T-cell (primary cell): ENCODE measurements at regions not wholly inside any gene's neighbourhood (a gene's known extent, or its start where the extent isn't known, plus 50 kb on each side); places are given as distances from the start of the nearest gene placed in this dataset.
A peak's percentile ranks its signal among the peaks of the same experiment; 100 is the strongest.

Source experiments
- ATAC-seq, 4 experiments: fragments of 200-7000 bp in 3 of 4; fragments of 150-1000 bp in 1 of 4; cut with Tn5 transposase; replicated peaks in 1 of 4; 1 replicate in 3 of 4; 2 replicates in 1 of 4; pipeline ENCODE4 v1.10.0; 2021; ENCODE audit warnings: moderate library complexity in 3 of 4, mild to moderate bottlenecking in 2 of 4, moderate number of reproducible peaks in 1 of 4
- CTCF ChIA-PET, 2 donors: fragments of 300-600 bp; sonication (Branson Sonifier 250); formaldehyde crosslinking; loops; one replicate each; lab custom pipeline; 2022; ENCODE audit warnings: antibody characterized with exemption in 2 of 2; lab: Charles Lee
- POLR2A ChIA-PET, 2 donors: fragments of 300-600 bp; sonication (Branson Sonifier 250); formaldehyde crosslinking; loops; one replicate each; lab custom pipeline; 2022; ENCODE audit warnings: antibody characterized with exemption in 2 of 2; lab: Charles Lee
- DNase-seq, 35 experiments: peaks; one replicate each; pipeline versions ENCODE4 v3.0.0 to v3.0.0-alpha.2; 2013 to 2023
- H3K27ac ChIP-seq: one replicate; pipeline ENCODE4 v1.5.1; 2013; ENCODE audit warnings: low read length
- H3K27me3 ChIP-seq, 2 experiments: replicated peaks in 1 of 2; 1 replicate in 1 of 2; 2 replicates in 1 of 2; pipeline versions ENCODE4 v1.6.1 to v1.7.0; 2013; ENCODE audit warnings: low read length in 1 of 2, mixed read lengths in 1 of 2; ENCODE audit not compliant: control insufficient read depth in 2 of 2, insufficient read depth in 2 of 2; ENCODE audit errors: extremely low read depth in 1 of 2
- H3K36me3 ChIP-seq, 2 donors: 1 replicate in 1 of 2; 2 replicates in 1 of 2; pipeline versions ENCODE4 v1.6.1 to v1.7.0; 2013; ENCODE audit warnings: low read length in 1 of 2; ENCODE audit not compliant: control insufficient read depth in 2 of 2, insufficient read depth in 1 of 2; ENCODE audit errors: extremely low read depth in 1 of 2
- H3K4me1 ChIP-seq, 2 experiments: 1 replicate in 1 of 2; 2 replicates in 1 of 2; pipeline versions ENCODE4 v1.6.1 to v1.7.0; 2013; ENCODE audit warnings: low read length in 2 of 2, mixed read lengths in 1 of 2; ENCODE audit not compliant: insufficient read depth in 2 of 2, control insufficient read depth in 1 of 2; ENCODE audit errors: extremely low read depth in 1 of 2
- H3K4me3 ChIP-seq, 2 donors: 1 replicate in 1 of 2; 2 replicates in 1 of 2; pipeline versions ENCODE4 v1.5.1 to v1.7.0; 2013; ENCODE audit warnings: mild to moderate bottlenecking in 2 of 2, low read length in 1 of 2, moderate library complexity in 1 of 2; ENCODE audit not compliant: control insufficient read depth in 1 of 2; ENCODE audit errors: extremely low read depth in 1 of 2
- H3K9me3 ChIP-seq: 2 replicates; pipeline ENCODE4 v1.7.0; 2013
- H3K27ac Mint-ChIP-seq, 2 donors: one replicate each; pipeline ENCODE4 v1.8.0; 2020 to 2021; ENCODE audit warnings: mild to moderate bottlenecking in 2 of 2, mixed read lengths in 2 of 2
- H3K27me3 Mint-ChIP-seq, 2 donors: one replicate each; pipeline ENCODE4 v1.8.0; 2021 to 2022; ENCODE audit warnings: mixed read lengths in 2 of 2
- H3K36me3 Mint-ChIP-seq: one replicate; pipeline ENCODE4 v1.8.0; 2021; ENCODE audit warnings: mixed read lengths
- H3K4me1 Mint-ChIP-seq, 3 donors: one replicate each; pipeline ENCODE4 v1.8.0; 2020 to 2022; ENCODE audit warnings: mixed read lengths in 3 of 3, mild to moderate bottlenecking in 1 of 3
- H3K4me3 Mint-ChIP-seq, 3 donors: one replicate each; pipeline ENCODE4 v1.8.0; 2020 to 2022; ENCODE audit warnings: mild to moderate bottlenecking in 3 of 3, mixed read lengths in 3 of 3, moderate library complexity in 3 of 3
- H3K9me3 Mint-ChIP-seq, 3 donors: one replicate each; pipeline ENCODE4 v1.8.0; 2020 to 2022; ENCODE audit warnings: mixed read lengths in 3 of 3
- WGBS: methylation state at CpG from one replicate; pipeline ENCODE4 v1.1.5; 2013; ENCODE audit warnings: missing lambda C conversion rate; ENCODE audit not compliant: insufficient coverage; 5-methylcytosine and 5-hydroxymethylcytosine counted together

GRCh38 chr12:75922944-75923642 lies 108.5 kb downstream of the PHLDA1 start:
- Histone ChIP-seq H3K9me3 (no peaks in the 10 kb centered on the region), H3K27ac (no peak overlapping the region), H3K4me3 (no peak overlapping the region), H3K4me1 (no peaks in the 10 kb centered on the region), H3K27me3 (peaks cover 0 to 2% of the 10 kb centered on the region in 2 experiments), H3K36me3 (no peaks in the 10 kb centered on the region)
- ATAC-seq = no peak
- H3K27ac Mint-ChIP-seq = no peak overlapping the region
- H3K9me3 Mint-ChIP-seq = peaks cover 10 to 24% (median 22%) of the 10 kb centered on the region in 3 donors
- peaks cover 0 to 4% (median 3%) of the 10 kb centered on the region in 3 donors for H3K4me1 Mint-ChIP-seq
- H3K27me3 Mint-ChIP-seq = no peaks in the 10 kb centered on the region
- DNase-seq = no peak
- peaks cover 4% of the 10 kb centered on the region for H3K36me3 Mint-ChIP-seq
- no peak overlapping the region for H3K4me3 Mint-ChIP-seq
- POLR2A ChIA-PET = no interaction called here
- CTCF ChIA-PET = no interaction called here
- 85% methylated on average over 2 of the region's 3 CpGs for WGBS

- no peak for ATAC-seq
- no peak overlapping the region for H3K27ac ChIP-seq
- no peak overlapping the region for H3K4me3 Mint-ChIP-seq
- H3K4me1 ChIP-seq = no peaks in the 10 kb centered on the region
- no peaks in the 10 kb centered on the region for H3K27me3 Mint-ChIP-seq
- peaks cover 10 to 24% (median 22%) of the 10 kb centered on the region in 3 donors for H3K9me3 Mint-ChIP-seq
- DNase-seq = no peak
- no peaks in the 10 kb centered on the region for H3K27me3 ChIP-seq
- H3K4me1 Mint-ChIP-seq = peaks cover 0 to 13% (median 5%) of the 10 kb centered on the region in 3 donors
- no peaks in the 10 kb centered on the region for H3K9me3 ChIP-seq
- 85% methylated on average over 5 of the region's 9 CpGs for WGBS
- POLR2A ChIA-PET = interaction anchor here in 1 of 2 donors (0.7 kb wide), 1 partner anchor 10 kb away, joined by 3 read pairs; no protein-coding TSS in a partner anchor
- H3K36me3 Mint-ChIP-seq = peaks cover 4% of the 10 kb centered on the region
- H3K36me3 ChIP-seq = no peaks in the 10 kb centered on the region
- H3K27ac Mint-ChIP-seq = peak overlapping the region in 1 of 2 donors; percentile 52
- CTCF ChIA-PET = interaction anchor here (0.6 kb wide), 3 partner anchors 56 to 74 kb away, joined by 4 to 7 read pairs (median 5); no protein-coding TSS in a partner anchor
- no peak overlapping the region for H3K4me3 ChIP-seq
These were observed 109.8 kb downstream of the PHLDA1 start for GRCh38 chr12:75921622-75922289.

DNA sequence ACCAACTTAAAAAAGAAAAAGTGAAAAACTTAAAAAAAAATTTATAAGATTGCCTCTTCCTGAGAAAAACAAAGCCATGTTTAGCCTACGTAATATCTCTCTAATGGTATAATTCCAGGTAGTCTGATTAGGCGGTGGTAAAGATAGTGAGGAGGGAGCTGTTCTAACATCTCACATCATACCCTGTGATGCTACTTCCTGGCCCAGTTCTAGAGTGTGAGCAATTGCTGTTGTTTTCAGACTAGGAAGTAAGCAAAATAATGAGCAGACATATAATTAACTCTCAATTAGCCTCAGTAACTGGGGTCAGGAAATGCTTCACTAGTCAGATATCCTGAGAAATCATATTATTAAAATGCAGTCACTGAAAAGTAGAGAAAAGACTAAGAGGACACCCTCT lies 113.9 kb downstream of the PHLDA1 start:
- CTCF ChIA-PET = interaction anchor here in 1 of 2 donors (0.7 kb wide), 1 partner anchor 589 kb away, joined by 5 read pairs; no protein-coding TSS in a partner anchor
- DNase-seq = no peak
- Mint-ChIP-seq H3K4me1 (peaks cover 0 to 12% (median 1%) of the 10 kb centered on the region in 3 donors), H3K27ac (no peak overlapping the region), H3K27me3 (no peaks in the 10 kb centered on the region), H3K9me3 (no peaks in the 10 kb centered on the region), H3K4me3 (no peak overlapping the region), H3K36me3 (no peaks in the 10 kb centered on the region)
- H3K4me3 ChIP-seq = no peak overlapping the region
- no peaks in the 10 kb centered on the region for H3K27me3 ChIP-seq
- ATAC-seq = no peak
- no peaks in the 10 kb centered on the region for H3K9me3 ChIP-seq
- no peak overlapping the region for H3K27ac ChIP-seq
- no peaks in the 10 kb centered on the region for H3K4me1 ChIP-seq
- POLR2A ChIA-PET = interaction anchor here (0.5 to 0.6 kb wide), 2 partner anchors 14 to 165 kb away, joined by 3 to 7 read pairs; no protein-coding TSS in a partner anchor
- H3K36me3 ChIP-seq = no peaks in the 10 kb centered on the region
- no CpG with 5 or more reads among the region's 2 CpGs for WGBS

GRCh38 chr12:75917083-75917482 lies 114.5 kb downstream of the PHLDA1 start:
- H3K4me3 Mint-ChIP-seq = no peak overlapping the region
- DNase-seq (no peak), ATAC-seq (no peak)
- no peaks in the 10 kb centered on the region for H3K36me3 ChIP-seq
- no peak overlapping the region for H3K4me3 ChIP-seq
- H3K36me3 Mint-ChIP-seq = no peaks in the 10 kb centered on the region
- no peaks in the 10 kb centered on the region for H3K9me3 Mint-ChIP-seq
- ChIA-PET POLR2A (no interaction called here), CTCF (interaction anchor here in 1 of 2 donors (0.7 kb wide), 1 partner anchor 588 kb away, joined by 5 read pairs; no protein-coding TSS in a partner anchor)
- H3K9me3 ChIP-seq = no peaks in the 10 kb centered on the region
- no peaks in the 10 kb centered on the region for H3K27me3 ChIP-seq
- no peak overlapping the region for H3K27ac Mint-ChIP-seq
- peaks cover 0 to 12% (median 1%) of the 10 kb centered on the region in 3 donors for H3K4me1 Mint-ChIP-seq
- H3K27me3 Mint-ChIP-seq = no peaks in the 10 kb centered on the region
- H3K4me1 ChIP-seq = no peaks in the 10 kb centered on the region
- H3K27ac ChIP-seq = no peak overlapping the region

DNA sequence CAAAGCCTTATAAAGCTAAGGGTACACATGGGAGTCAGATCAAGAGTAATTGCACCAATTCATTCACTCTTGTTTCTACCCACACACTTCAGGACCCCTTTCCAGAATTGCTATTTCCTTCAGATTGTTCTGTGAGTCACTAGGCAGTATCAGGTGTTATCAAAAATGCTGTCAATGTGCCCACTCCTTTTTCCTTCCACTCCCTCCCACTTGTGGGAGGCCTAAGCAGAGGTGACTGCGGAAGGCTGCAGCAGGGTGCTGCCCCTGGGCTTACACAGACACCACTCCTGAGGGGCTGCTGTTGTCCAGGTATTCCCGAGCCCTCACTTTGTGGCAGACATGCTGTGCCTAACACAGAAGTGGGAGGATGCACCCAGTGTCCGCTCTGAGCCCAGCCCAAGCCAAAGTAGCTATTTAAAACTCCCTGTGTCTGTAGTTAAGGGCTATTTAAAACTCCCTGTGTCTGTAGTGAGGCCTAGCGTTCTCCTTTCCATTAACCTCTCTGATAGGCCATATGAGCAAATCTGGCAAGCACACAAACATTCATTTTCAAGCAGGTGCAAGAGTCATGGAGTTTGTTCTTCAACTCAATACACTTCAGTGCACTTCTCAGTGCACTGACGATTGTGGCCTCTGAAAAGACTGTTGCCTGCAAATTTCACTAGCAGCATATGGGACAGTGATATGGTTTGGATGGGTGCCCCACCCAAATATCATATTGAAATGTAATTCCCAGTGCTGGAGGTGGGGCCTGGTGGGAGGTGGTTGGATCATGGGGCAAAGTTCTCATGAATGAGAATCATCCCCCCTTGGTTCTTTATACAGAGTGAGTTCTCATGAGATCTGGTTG lies 117.8 kb downstream of the PHLDA1 start:
- ChIA-PET CTCF (no interaction called here), POLR2A (interaction anchor here in 1 of 2 donors (0.7 kb wide), 1 partner anchor 82 kb away, joined by 3 read pairs; no protein-coding TSS in a partner anchor)
- ATAC-seq (no peak), DNase-seq (no peak)
- 66% methylated on average over 4 of the region's 5 CpGs for WGBS
- no peaks in the 10 kb centered on the region for H3K4me1 ChIP-seq
- H3K9me3 Mint-ChIP-seq = no peaks in the 10 kb centered on the region
- peaks cover 0 to 12% (median 1%) of the 10 kb centered on the region in 3 donors for H3K4me1 Mint-ChIP-seq
- H3K27ac ChIP-seq = no peak overlapping the region
- H3K36me3 Mint-ChIP-seq = no peaks in the 10 kb centered on the region
- H3K27me3 Mint-ChIP-seq = no peaks in the 10 kb centered on the region
- H3K27ac Mint-ChIP-seq = no peak overlapping the region
- H3K4me3 Mint-ChIP-seq = no peak overlapping the region
- H3K9me3 ChIP-seq = no peaks in the 10 kb centered on the region
- no peak overlapping the region for H3K4me3 ChIP-seq
- no peaks in the 10 kb centered on the region for H3K27me3 ChIP-seq
- H3K36me3 ChIP-seq = no peaks in the 10 kb centered on the region
